Gastroesophageal sphincter (tissue), 4 donors: ENCODE measurements at regions not wholly inside any gene's neighbourhood (a gene's known extent, or its start where the extent isn't known, plus 50 kb on each side); places are given as distances from the start of the nearest gene placed in this dataset.

Source experiments
- ATAC-seq: fragments of 150-250 bp; one replicate; pipeline ENCODE4 v1.9.1; 2016; ENCODE audit warnings: mild to moderate bottlenecking, moderate library complexity
- H3K27ac ChIP-seq, 4 donors: fragments of 200-600 bp; sonication (generic) in 3 of 4; 1 replicate in 3 of 4; 2 replicates in 1 of 4; pipeline ENCODE4 v1.5.1; 2016 to 2019
- H3K27me3 ChIP-seq: fragments of 200-600 bp; sonication (generic); one replicate; pipeline ENCODE4 v1.5.1; 2019
- H3K36me3 ChIP-seq, 2 donors: fragments of 200-600 bp; sonication (generic); one replicate each; pipeline ENCODE4 v1.5.1; 2019; ENCODE audit warnings: control low read depth in 1 of 2
- H3K4me1 ChIP-seq, 3 donors: fragments of 200-600 bp; sonication (generic); 1 replicate in 2 of 3; 2 replicates in 1 of 3; pipeline ENCODE4 v1.5.1; 2016 to 2019; ENCODE audit warnings: control low read depth in 2 of 3
- H3K4me3 ChIP-seq, 2 donors: fragments of 200-600 bp; sonication (generic); one replicate each; pipeline ENCODE4 v1.5.1; 2019; ENCODE audit warnings: mild to moderate bottlenecking in 1 of 2, moderate library complexity in 1 of 2
- H3K9me3 ChIP-seq, 3 donors: fragments of 200-600 bp; sonication (generic); one replicate each; pipeline ENCODE4 v1.5.1; 2017 to 2019; ENCODE audit warnings: control low read depth in 2 of 3
- EP300 ChIP-seq: sonication (generic); formaldehyde crosslinking; IDR thresholded peaks from one replicate; pipeline ENCODE4 v1.6.1; 2017; ENCODE audit warnings: antibody characterized with exemption, mild to moderate bottlenecking
- POLR2A ChIP-seq, 2 donors: fragments of 450-650 bp; IDR thresholded peaks; one replicate each; pipeline ENCODE4 v1.6.1; 2017; ENCODE audit warnings: antibody characterized with exemption in 2 of 2, mild to moderate bottlenecking in 2 of 2, moderate library complexity in 1 of 2
- POLR2AphosphoS5 ChIP-seq: sonication (generic); formaldehyde crosslinking; IDR thresholded peaks from one replicate; pipeline ENCODE4 v1.6.1; 2017; ENCODE audit warnings: antibody characterized with exemption
- WGBS, 2 donors: methylation state at CpG; one replicate each; pipeline ENCODE4 v1.1.5; 2018; ENCODE audit warnings: low coverage in 1 of 2; 5-methylcytosine and 5-hydroxymethylcytosine counted together
- TF ChIP-seq, protein P1 (sequence below), 4 experiments: fragments of 200-600 bp in 2 of 4; fragments of 450-650 bp in 2 of 4; sonication (generic) in 1 of 4; IDR thresholded peaks; one replicate each; pipeline ENCODE4 v1.5.1; 2017 to 2019; ENCODE audit warnings: antibody characterized with exemption in 4 of 4, mild to moderate bottlenecking in 2 of 4, moderate library complexity in 2 of 4

GRCh38 chr2:8391584-8391983 lies 290.3 kb upstream of the ID2 start:
- TF ChIP-seq EP300 (no peak), POLR2AphosphoS5 (no peak), POLR2A (IDR thresholded peaks at IDR 0.05) (no peak)
- TF ChIP-seq, protein P1, sequence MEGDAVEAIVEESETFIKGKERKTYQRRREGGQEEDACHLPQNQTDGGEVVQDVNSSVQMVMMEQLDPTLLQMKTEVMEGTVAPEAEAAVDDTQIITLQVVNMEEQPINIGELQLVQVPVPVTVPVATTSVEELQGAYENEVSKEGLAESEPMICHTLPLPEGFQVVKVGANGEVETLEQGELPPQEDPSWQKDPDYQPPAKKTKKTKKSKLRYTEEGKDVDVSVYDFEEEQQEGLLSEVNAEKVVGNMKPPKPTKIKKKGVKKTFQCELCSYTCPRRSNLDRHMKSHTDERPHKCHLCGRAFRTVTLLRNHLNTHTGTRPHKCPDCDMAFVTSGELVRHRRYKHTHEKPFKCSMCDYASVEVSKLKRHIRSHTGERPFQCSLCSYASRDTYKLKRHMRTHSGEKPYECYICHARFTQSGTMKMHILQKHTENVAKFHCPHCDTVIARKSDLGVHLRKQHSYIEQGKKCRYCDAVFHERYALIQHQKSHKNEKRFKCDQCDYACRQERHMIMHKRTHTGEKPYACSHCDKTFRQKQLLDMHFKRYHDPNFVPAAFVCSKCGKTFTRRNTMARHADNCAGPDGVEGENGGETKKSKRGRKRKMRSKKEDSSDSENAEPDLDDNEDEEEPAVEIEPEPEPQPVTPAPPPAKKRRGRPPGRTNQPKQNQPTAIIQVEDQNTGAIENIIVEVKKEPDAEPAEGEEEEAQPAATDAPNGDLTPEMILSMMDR (IDR thresholded peaks at IDR 0.05) = no peak
- Histone ChIP-seq H3K4me1 (peaks cover 0 to 3% (median 0%) of the 10 kb centered on the region in 3 donors), H3K36me3 (no peaks in the 10 kb centered on the region), H3K4me3 (no peak overlapping the region), H3K9me3 (no peaks in the 10 kb centered on the region), H3K27me3 (no peaks in the 10 kb centered on the region), H3K27ac (no peak overlapping the region)
- WGBS, 2 donors = 100% methylated on average over 2 of the region's 3 CpGs; no CpG with 5 or more reads in 1 of the 2 donors
- no peak for ATAC-seq

- TF ChIP-seq, protein P1 (IDR thresholded peaks at IDR 0.05) = no peak
- no peak for TF ChIP-seq POLR2A (IDR thresholded peaks at IDR 0.05)
- TF ChIP-seq POLR2AphosphoS5 = no peak
- no peak for TF ChIP-seq EP300
- Histone ChIP-seq H3K27ac (no peak overlapping the region), H3K4me1 (peaks cover 0 to 3% (median 0%) of the 10 kb centered on the region in 3 donors), H3K27me3 (no peaks in the 10 kb centered on the region), H3K4me3 (no peak overlapping the region), H3K36me3 (no peaks in the 10 kb centered on the region), H3K9me3 (no peaks in the 10 kb centered on the region)
- 85% methylated on average over 6 of the region's 12 CpGs; no CpG with 5 or more reads in 1 of the 2 donors for WGBS, 2 donors
- ATAC-seq = no peak
These were observed 289.6 kb upstream of the ID2 start for GRCh38 chr2:8392098-8392866.

DNA sequence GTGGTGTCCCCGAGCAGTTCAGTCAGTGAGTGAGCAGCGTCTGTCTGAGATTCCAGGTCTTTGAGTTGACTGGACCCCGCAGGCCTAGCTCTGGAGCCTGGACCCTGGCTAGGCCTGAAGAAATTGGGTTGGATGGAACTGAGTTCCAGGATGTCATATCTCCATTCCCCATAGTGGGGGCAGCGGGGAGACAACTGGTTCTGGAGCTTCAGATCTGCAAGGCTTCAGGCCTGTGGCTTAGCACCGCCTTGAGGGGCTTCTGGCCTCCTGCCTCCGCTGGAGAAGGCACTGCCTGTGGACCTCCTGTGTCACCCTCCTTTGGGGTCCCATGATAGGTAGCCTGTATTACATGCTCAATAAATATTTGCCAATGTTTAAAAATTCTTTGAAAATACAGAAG lies 288.4 kb upstream of the ID2 start:
- Histone ChIP-seq H3K36me3 (no peaks in the 10 kb centered on the region), H3K9me3 (no peaks in the 10 kb centered on the region), H3K4me1 (peaks cover 0 to 3% (median 0%) of the 10 kb centered on the region in 3 donors), H3K27me3 (no peaks in the 10 kb centered on the region), H3K27ac (no peak overlapping the region), H3K4me3 (no peak overlapping the region)
- WGBS, 2 donors = 96 to 100% methylated on average over 2 to 3 of the region's 6 CpGs
- TF ChIP-seq EP300 = no peak
- TF ChIP-seq POLR2A (IDR thresholded peaks at IDR 0.05) = no peak
- no peak for TF ChIP-seq POLR2AphosphoS5
- TF ChIP-seq, protein P1 (IDR thresholded peaks at IDR 0.05) = no peak
- no peak for ATAC-seq

DNA sequence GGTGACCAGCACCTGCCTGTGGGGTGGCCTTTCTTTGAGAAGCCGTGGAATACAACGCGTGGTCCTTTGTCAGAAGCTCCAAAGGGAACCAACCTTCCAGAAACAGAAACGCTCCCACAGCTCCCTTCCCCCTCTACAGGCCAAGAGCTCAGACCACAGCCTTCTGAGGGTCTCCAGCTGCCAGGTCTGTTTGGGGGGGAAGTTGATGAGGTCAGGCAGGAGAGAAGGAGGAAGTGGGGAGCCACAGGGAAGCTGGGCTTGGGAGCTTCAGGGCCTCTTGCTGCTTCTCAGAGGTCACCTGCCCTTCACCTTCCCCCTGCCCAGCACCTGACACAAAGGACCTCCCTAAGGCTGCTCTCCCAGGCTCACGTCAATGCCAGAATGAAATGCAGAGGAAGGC lies 287.7 kb upstream of the ID2 start:
- no peaks in the 10 kb centered on the region for H3K36me3 ChIP-seq
- H3K27ac ChIP-seq = no peak overlapping the region
- no peak for ATAC-seq
- no peaks in the 10 kb centered on the region for H3K9me3 ChIP-seq
- TF ChIP-seq EP300 (no peak), POLR2AphosphoS5 (no peak), POLR2A (IDR thresholded peaks at IDR 0.05) (no peak)
- TF ChIP-seq, protein P1 (IDR thresholded peaks at IDR 0.05) = no peak
- no peaks in the 10 kb centered on the region for H3K27me3 ChIP-seq
- no peak overlapping the region for H3K4me3 ChIP-seq
- 100% methylated on average over 3 of the region's 5 CpGs; no CpG with 5 or more reads in 1 of the 2 donors for WGBS, 2 donors
- peaks cover 0 to 3% (median 0%) of the 10 kb centered on the region in 3 donors for H3K4me1 ChIP-seq
